HFFc6 (cell line): ENCODE measurements at regions not wholly inside any gene's neighbourhood (a gene's known extent, or its start where the extent isn't known, plus 50 kb on each side); places are given as distances from the start of the nearest gene placed in this dataset.

Source experiments
- DNase-seq: peaks from one replicate; pipeline ENCODE4 v3.0.0-alpha.2; 2018
- H3K27ac Mint-ChIP-seq: 2 replicates; pipeline ENCODE4 v1.8.0; 2020; ENCODE audit warnings: mild to moderate bottlenecking, mixed read lengths
- H3K27me3 Mint-ChIP-seq: 2 replicates; pipeline ENCODE4 v1.8.0; 2021; ENCODE audit warnings: mild to moderate bottlenecking, moderate library complexity, mixed read lengths; ENCODE audit not compliant: insufficient read depth
- H3K36me3 Mint-ChIP-seq: 2 replicates; pipeline ENCODE4 v1.8.0; 2021; ENCODE audit warnings: low read depth, mixed read lengths
- H3K4me1 Mint-ChIP-seq: 2 replicates; pipeline ENCODE4 v1.8.0; 2020; ENCODE audit warnings: low read depth, mixed read lengths
- H3K4me3 Mint-ChIP-seq: 2 replicates; pipeline ENCODE4 v1.8.0; 2020; ENCODE audit warnings: mild to moderate bottlenecking, moderate library complexity, mixed read lengths
- H3K9me3 Mint-ChIP-seq: 2 replicates; pipeline ENCODE4 v1.8.0; 2020; ENCODE audit warnings: mild to moderate bottlenecking, mixed read lengths
- TF ChIP-seq, protein P1 (sequence below): fragments of 200-600 bp; sonication (generic); IDR thresholded peaks from 2 replicates; pipeline ENCODE4 v1.5.0; 2021; ENCODE audit warnings: antibody characterized with exemption, mild to moderate bottlenecking

DNA sequence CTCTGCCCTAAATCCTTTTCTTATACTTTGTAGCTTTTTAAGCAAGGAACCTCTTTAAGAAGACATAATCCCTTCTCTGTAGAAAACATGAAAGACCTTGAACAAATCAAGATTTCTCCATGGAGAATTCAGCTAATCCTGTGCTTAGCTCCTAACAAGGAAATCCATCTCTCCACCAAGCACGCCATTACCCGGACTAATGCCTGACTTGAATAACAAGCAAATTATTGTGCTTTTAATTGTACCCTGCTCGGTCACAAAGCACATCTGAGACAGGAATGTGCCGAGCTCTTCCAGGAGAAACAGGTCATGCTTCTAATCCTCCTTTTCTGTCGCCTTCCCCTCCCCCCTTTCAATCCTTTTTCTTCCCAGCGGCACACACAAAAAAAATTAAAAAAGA, 141.3 kb downstream of the PSAT1 start:
- DNase-seq, result no peak
- TF ChIP-seq, protein P1, sequence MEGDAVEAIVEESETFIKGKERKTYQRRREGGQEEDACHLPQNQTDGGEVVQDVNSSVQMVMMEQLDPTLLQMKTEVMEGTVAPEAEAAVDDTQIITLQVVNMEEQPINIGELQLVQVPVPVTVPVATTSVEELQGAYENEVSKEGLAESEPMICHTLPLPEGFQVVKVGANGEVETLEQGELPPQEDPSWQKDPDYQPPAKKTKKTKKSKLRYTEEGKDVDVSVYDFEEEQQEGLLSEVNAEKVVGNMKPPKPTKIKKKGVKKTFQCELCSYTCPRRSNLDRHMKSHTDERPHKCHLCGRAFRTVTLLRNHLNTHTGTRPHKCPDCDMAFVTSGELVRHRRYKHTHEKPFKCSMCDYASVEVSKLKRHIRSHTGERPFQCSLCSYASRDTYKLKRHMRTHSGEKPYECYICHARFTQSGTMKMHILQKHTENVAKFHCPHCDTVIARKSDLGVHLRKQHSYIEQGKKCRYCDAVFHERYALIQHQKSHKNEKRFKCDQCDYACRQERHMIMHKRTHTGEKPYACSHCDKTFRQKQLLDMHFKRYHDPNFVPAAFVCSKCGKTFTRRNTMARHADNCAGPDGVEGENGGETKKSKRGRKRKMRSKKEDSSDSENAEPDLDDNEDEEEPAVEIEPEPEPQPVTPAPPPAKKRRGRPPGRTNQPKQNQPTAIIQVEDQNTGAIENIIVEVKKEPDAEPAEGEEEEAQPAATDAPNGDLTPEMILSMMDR, result no peak
- no peak overlapping the region for H3K27ac Mint-ChIP-seq
- H3K36me3 Mint-ChIP-seq, result no peaks in the 10 kb centered on the region
- H3K4me1 Mint-ChIP-seq, result peaks cover 30% of the 10 kb centered on the region
- no peaks in the 10 kb centered on the region; the same call in none of the 2 replicates for H3K27me3 Mint-ChIP-seq
- no peak overlapping the region for H3K4me3 Mint-ChIP-seq
- no peaks in the 10 kb centered on the region for H3K9me3 Mint-ChIP-seq

GRCh38 chr9:78438780-78439179, 141.9 kb downstream of the PSAT1 start:
- Mint-ChIP-seq H3K9me3 (no peaks in the 10 kb centered on the region), H3K27ac (peak overlapping the region; percentile 48; the same call in 1 of the 2 replicates), H3K4me1 (peaks cover 30% of the 10 kb centered on the region)

GRCh38 chr9:78439190-78439865, 142.4 kb downstream of the PSAT1 start:
- peak; percentile 88 for DNase-seq
- H3K4me1 Mint-ChIP-seq, result peaks cover 30% of the 10 kb centered on the region
- peak overlapping the region; percentile 79 for H3K4me3 Mint-ChIP-seq
- TF ChIP-seq, protein P1, result peak; percentile 99
- H3K27me3 Mint-ChIP-seq, result no peaks in the 10 kb centered on the region; the same call in none of the 2 replicates
- H3K27ac Mint-ChIP-seq, result peak overlapping the region; percentile 48
- H3K9me3 Mint-ChIP-seq, result no peaks in the 10 kb centered on the region
- H3K36me3 Mint-ChIP-seq, result no peaks in the 10 kb centered on the region

More at GRCh38 chr9:78438780-78439179, 141.9 kb downstream of the PSAT1 start:
- no peak for DNase-seq
- no peaks in the 10 kb centered on the region; the same call in none of the 2 replicates for H3K27me3 Mint-ChIP-seq
- TF ChIP-seq, protein P1, result no peak
- H3K36me3 Mint-ChIP-seq, result no peaks in the 10 kb centered on the region
- peak overlapping the region; percentile 79 for H3K4me3 Mint-ChIP-seq

DNA sequence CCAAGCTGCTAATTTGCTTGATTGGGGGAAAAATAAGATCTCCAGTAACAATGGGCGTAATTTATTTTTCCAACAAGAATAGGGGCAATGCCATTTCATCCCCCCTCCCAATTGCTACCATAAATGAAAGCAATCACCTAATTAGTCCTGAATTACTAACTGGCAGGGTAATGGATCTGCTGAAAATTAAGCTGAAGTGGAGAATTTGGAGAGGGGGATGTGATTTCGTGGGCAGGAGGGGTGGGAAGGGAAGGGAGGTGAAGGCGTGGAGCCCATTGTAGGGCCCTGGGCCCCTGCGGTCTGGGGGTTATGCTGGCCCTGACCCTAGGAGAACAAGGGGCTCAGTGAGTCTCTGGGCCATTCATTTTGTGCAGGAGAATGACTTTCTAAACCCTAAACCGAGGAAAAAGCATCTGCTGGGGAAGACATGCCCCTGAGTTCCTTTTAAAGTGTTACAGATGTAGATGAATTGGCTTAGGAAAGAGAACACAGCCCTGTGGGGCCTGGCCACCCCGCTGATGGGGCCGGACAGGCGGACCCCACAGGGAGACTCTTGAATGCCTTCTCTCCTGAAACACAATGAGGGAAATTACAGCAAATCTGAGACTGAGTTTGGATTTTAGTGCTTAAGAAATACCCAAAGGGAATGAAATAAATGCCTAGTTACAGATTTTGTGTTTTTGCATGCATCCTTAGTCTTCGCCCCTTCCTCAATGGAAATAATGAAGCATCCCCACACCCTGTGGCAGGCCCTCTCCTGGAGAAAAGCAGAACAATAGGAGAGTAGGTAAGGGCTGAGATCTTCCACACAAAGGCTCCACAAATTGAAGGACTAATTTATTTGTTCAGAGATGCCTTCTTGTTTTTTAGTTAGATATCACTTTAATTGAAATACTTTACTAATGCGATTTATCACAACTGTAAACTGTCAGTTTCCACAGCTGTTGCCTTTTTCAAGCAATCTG, 143.2 kb downstream of the PSAT1 start:
- Mint-ChIP-seq H3K27ac (peak overlapping the region; percentile 48), H3K27me3 (no peaks in the 10 kb centered on the region; the same call in none of the 2 replicates), H3K4me1 (peaks cover 30% of the 10 kb centered on the region), H3K36me3 (no peaks in the 10 kb centered on the region), H3K4me3 (peak overlapping the region; percentile 79; the same call in 1 of the 2 replicates), H3K9me3 (no peaks in the 10 kb centered on the region)
- DNase-seq, result no peak
- TF ChIP-seq, protein P1, result peak; percentile 47

- no peak for DNase-seq
- no peak overlapping the region for H3K4me3 Mint-ChIP-seq
Measured at GRCh38 chr9:78441396-78441795, 144.5 kb downstream of the PSAT1 start.

More at GRCh38 chr9:78441396-78441795, 144.5 kb downstream of the PSAT1 start:
- no peaks in the 10 kb centered on the region for H3K9me3 Mint-ChIP-seq
- H3K27me3 Mint-ChIP-seq, result no peaks in the 10 kb centered on the region; the same call in none of the 2 replicates
- TF ChIP-seq, protein P1, result no peak
- no peak overlapping the region for H3K27ac Mint-ChIP-seq
- H3K4me1 Mint-ChIP-seq, result peaks cover 30% of the 10 kb centered on the region
- H3K36me3 Mint-ChIP-seq, result no peaks in the 10 kb centered on the region
